IPS-11a (cell line): ENCODE measurements at regions not wholly inside any gene's neighbourhood (a gene's known extent, or its start where the extent isn't known, plus 50 kb on each side); places are given as distances from the start of the nearest gene placed in this dataset.

ENCODE experiments used
- H3K4me3 ChIP-seq: one replicate; pipeline ENCODE4 v1.5.1; 2013; ENCODE audit warnings: low read depth, low read length, control low read depth

DNA sequence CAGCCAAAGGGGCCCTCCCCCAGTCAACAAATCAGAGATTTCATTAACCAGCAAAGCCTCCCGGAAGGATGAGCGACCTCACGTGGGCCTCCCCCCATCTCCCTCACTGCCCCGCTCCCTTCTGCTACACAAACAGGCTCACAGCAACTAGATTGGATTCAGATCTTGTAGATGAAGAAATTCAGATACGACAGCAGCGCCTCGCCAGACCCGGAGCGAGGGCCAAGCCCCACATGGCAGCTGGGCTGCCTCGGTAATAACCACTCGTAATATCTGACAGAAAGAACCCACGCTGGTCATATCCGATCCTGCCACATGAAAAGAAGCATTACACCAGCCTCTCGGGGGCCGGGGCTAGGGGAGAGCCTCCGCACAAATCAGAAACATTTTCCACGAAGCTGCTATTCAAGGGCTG is 581.3 kb downstream of the BCOR start:
- H3K4me3 ChIP-seq, result no peak overlapping the region

DNA sequence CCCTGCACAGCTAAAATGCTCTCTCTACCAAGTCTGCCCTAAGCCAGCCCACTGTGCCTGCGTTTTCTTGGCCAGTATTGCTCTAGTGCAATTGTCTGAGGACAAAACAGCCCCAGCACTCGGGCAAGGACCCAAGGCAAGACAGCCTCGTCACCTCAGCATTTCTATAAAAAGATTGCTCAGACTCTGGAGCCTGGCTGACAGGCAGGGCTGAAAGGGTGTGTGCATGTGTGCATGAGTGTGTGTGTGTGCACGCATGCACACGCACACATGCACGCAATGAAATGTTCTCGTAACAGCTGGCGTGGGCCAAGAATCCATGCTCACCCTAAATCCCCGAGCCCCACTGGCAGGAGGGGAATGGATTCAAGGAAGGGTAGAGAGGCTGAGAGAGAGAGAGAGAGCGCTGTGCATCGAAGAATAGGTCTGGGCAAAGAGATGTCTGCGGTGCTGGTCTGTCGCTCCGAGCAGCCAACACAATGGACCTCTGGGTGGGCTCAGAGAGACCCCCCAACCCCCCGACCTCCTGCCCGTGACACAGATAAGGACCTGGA is 579.2 kb downstream of the BCOR start:
- H3K4me3 ChIP-seq, result no peak overlapping the region

DNA sequence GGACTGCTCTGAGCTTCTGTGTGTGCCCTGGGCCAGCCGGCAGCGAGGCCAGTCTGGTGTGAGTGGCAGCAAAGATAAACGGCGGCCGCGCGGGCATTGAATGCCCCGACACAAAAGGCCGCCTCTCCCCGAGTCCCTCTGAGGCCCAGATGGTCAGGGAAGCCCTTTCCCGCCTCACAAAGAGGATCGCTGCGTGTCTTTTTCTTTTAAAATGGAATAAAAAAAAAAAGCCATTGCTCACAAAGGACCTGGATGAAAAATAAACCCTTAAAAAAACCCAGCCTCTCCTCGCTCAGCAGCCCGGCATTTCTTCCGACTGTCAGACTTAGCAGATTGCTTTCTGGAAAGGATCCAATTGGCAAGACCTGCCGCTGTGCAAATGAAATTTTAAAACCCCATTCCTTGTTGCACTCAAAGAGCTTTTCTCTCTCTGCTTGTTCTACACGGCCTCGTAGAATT is 578.7 kb downstream of the BCOR start:
- H3K4me3 ChIP-seq, result no peak overlapping the region

DNA sequence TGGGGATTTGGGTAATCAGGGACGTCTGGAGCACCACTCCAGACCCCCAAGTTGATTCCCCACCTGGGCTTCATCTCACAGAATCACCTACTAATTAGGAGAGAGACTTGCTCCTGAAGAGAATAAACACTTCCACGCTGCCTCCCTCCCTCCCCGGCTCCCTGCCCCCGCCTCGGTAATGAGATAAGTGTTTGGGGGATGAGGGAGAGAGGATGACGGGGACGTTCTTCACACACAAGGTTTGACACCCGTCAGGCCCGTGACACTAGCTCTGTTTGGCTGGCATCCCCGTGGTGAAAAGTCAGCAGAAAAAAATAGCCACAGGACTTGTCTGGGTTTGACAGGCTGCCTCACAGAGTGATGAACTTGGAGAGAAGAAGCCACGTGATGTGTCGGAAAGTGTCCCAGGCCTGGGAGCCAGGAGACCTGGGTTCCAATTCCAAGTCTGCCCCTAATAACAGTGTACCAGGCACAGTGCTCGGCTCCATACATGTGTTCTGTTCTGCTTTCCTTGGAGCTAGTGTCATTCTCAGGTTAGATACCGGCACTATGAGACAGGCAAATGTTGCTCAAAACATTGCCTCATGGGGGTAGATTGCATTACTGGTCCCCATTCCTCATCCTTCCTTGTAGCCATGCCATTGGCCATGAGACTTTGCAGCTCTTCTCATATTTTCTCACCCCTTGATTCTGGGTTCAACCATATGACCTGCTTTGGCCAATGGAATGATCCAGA is 578.0 kb downstream of the BCOR start:
- H3K4me3 ChIP-seq, result no peak overlapping the region

DNA sequence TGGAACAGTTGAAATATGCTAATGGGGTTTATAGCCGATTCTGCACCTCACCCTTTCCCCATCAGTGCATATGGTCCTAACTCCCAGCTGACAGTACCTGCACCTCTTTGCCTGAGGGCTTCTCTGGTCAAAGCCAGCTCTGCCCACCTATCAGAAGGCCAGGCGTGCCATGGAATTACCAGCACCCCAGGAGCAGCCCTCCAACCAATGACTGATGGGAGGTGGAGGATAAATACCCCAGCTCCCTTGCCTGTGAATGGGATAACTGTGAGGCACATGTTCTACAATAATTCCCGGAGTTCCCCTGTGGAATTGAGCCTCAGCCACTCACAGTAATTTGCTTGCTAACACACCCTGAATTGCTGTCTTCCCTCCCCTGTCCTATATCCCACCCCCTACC is 572.0 kb downstream of the BCOR start:
- H3K4me3 ChIP-seq, result no peak overlapping the region

DNA sequence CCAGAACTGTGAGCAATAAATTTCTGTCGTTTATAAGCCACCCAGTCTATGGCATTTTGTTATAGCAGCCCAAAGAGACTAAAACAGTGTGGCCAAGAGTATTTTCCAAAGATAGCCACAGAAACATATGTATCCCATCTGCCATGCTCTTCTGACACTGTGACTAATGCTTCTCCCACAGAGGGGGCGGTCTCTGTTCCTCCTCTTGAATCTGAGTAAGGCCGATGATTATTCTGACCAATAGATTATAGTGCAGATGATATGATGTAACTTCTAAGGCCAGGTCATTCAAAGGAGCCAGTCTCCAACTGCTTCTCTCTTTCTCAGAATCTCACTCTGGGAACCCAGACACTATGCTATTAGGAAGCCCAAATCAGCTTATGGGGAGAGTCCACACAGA is 570.7 kb downstream of the BCOR start:
- no peak overlapping the region for H3K4me3 ChIP-seq

DNA sequence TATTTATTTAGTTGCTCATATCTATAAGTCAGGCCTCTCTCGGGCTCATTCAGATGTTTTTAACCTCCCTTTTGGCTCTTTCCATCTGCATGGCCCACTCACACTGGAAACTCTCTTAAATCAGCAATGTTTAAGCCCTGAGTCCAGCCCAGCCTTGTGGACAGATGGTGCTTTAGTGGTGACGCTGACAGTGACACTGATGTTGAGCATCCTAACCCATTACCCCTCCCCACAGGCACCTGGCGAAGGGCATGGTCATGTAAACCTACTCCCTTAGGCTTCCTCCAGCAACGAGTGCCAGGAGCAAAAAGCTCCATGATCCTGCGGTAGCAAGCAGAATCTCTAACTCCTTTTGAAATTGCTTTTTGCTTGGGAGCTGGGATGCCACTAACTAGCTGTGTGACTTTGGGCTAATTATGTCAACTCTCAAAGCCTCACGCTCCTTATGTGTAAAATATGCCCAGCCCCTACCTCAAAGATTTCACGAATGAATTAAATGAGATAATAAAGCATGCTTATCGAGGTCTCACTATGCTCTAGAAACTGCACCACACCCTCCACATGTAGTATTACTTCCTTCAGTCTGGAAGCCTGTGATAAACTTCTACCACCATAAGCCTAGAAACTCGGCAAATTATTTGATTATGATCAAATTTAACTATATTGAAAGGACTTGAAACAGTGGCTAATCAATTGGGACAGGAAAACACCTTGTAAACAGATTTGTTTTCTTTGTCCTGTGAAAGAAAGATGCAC is 569.4 kb downstream of the BCOR start:
- H3K4me3 ChIP-seq, result no peak overlapping the region

DNA sequence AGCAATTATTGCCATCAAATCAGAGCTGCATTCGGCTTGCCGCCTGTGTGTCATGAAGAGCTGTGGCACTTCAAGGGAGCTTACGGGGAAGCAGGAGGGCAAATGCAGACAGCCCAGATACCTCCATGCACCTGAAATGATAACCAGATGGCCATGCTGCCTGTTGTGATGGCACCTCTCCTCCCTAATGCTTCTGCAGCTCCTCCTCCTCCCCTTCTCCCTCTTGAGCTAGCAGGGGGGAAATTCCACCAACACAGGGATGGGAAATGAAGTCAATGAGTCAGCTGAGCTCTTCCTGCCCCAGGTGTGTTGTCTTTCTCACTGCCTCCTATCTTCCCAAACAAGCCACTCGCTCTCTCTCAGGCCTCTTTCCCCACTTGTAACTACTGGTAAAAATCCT is 565.0 kb downstream of the BCOR start:
- no peak overlapping the region for H3K4me3 ChIP-seq

DNA sequence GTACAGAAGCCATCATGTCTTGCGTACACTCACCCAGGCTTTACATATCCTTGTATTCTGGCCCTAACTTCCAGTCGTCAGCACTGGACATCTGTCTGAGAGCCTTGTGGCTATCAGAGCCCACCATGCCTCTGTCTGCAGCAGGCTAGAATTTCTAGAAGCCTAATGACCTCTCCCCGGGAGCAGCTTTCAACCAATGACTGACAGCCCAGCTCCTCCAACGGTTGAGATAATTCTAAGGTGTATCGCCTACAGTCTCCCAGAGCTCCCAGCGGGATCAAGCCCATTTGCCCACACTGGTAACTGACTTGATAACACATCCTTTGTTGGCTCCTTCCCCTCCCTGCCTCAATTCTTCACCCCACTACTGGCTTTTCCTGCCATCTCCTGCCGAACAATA is 562.8 kb downstream of the BCOR start:
- no peak overlapping the region for H3K4me3 ChIP-seq

DNA sequence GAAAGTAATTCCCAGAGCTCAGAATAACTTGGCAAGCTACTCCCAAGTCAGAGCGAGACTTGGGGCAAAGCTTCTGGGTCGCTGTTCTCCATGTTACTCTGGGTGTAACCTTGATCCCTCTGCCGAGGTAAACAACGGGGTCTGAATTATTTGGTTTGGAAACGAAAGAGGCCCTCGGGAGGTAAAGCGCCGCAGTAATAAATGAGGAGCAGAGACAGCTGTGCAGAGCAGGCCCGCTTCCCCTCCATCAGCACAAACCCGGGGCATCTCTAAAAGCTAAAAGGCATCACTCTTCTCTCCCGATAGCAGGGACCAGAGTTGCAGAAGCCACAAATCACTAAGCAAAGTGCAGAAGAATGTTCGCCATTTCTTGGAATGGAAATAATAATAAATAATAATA is 561.5 kb downstream of the BCOR start:
- H3K4me3 ChIP-seq, result no peak overlapping the region

DNA sequence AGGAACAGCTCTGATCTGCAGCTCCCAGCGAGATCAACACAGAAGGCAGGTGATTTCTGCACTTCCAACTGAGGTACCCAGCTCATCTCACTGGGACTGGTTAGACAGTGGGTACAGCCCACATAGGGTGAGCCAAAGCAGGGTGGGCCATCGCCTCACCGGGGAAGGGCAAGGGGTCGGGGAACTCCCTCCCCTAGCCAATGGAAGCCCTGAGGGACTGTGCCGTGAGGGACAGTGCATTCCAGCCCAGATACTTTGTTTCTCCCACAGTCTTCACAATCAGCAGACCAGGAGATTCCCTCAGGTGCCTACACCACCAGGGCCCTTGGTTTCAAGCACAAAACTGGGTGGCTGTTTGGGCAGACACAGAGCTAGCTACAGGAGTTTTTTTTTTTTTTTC is 555.9 kb downstream of the BCOR start:
- no peak overlapping the region for H3K4me3 ChIP-seq

DNA sequence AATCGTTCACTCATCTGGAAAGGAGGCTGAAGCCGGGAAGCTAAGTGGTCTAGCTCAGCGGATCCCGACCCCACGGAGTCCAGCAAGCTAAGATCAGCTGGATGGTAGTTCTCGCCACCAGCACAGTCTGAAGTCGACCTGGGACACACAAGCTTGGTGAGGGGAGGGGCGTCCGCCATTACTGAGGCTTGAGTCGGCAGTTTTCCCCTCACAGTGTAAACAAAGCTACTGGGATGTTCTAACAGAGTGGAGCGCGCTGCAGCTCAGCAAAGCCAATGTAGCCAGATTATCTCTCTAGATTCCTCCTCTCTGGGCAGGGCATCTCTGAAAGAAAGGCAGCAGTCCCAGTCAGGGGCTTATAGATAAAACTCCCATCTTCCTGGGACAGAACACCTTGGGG is 555.4 kb downstream of the BCOR start:
- H3K4me3 ChIP-seq, result no peak overlapping the region

DNA sequence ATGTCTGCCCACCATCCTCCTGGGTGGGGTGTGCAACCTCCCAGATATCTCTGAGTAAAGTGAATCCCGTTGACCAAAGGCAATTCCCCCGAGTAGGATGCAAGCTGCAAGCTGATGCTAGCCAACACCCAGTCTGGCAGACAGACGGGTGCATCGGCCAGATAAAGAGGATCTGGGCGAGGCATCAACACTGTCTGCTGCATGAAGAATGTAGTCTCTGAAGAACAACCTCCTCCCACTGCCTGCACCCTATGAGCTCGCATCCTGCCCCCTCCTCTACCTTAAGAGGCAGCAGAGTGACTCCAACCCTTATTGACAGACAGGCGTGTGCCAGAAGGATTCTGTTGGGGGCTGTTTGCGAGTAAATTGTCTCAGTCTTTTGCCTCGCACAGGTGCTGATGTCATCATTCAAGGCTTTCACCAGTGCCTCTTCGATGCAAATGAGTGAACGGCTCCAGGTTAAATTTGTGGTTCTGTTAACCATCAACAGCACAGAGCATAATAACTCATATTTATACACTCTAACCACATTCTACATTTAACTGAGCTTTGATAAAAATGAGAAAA is 546.9 kb downstream of the BCOR start:
- no peak overlapping the region for H3K4me3 ChIP-seq

DNA sequence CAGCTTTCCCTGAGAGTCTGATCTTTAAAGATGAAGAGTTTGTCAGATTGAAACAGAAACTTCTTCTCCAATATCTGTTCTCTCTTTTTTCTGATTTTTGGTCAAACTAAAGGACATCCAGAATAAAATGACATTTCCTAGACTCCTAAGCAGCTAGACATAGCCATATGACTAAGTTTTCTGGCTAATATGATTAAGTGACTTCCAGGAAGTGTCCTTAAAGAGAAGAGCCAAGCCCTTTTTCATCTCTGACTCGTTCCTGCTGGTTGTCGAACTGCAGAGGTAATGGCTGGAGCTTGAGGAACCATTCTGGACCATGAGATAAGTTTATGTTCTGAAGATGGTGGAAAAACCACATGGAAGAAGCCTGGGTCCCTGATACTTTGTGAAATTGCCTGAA is 546.0 kb downstream of the BCOR start:
- no peak overlapping the region for H3K4me3 ChIP-seq

DNA sequence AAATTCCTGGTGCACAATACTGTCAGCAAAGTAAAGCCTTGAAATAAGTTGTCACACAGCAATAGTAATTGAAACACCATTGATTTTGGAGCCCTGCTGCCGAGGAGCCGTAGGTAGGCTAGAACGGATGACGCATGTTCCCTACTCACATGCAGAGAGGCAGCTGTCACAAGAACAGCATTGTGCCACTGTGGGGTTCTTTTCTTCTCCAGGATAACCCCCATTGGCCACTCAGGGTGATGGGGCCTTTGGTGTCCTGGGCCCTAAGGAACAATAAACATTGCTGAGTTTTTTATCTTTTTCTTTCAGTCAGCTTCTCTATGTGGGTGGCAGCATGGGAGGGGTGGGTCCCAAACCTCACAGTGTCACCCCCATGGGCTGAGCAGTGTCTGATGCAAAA is 542.3 kb downstream of the BCOR start:
- no peak overlapping the region for H3K4me3 ChIP-seq

DNA sequence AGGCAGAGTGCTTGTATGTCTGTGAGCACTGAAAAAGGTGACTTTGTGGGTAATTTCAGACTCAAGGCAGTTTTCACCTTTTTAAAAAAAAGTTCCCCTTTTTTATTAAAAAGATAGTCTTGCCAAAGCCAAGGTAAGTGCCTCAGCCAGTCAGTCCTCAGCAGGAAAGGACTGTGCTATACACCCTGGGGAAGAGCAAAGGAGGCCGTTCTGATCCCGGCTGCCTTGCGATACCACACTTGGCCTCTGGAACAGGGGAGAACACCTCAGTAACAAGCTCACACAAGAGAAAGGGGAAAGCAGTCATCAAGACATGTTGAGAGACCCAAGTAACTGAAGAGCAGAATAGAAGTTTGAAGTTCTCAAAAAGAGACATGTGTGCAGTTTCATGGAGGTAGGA is 541.7 kb downstream of the BCOR start:
- no peak overlapping the region for H3K4me3 ChIP-seq

DNA sequence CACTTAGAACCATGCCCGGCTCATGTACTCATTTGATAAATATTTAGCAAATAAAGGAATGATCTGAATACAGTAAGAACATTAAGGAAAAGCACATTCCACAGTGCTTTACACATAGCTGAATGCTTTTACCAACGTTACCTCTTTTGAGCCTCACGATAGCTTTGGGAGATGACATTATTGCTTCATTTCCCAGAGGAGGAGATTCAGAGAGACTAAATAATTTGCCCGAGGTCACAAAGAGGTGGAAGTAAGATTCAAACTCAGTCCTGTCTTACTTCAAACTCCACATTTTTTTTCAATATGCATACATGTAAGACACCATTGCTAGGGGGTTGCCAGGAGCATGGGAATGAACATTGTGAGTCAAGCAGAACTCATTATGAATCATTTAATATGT is 538.5 kb downstream of the BCOR start:
- no peak overlapping the region for H3K4me3 ChIP-seq

DNA sequence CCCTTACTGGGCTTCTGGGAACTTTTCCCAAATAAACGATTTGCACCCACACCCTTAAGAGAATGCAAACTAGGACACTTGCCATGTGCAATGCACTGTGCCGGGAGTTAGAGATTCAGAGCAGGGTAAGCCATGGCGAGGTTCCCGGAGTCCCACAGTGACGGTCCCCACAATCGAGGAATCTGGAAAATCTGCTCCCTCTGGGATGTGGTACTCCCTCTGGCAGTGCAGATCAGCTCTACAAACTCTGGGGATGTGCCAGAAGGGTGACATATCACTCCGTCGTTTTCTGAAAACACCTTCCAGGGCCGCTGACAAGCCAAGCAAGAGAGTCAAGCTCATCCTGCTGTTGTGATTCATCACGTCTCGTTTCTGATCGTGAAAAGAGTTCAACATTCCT is 537.5 kb downstream of the BCOR start:
- H3K4me3 ChIP-seq, result no peak overlapping the region

DNA sequence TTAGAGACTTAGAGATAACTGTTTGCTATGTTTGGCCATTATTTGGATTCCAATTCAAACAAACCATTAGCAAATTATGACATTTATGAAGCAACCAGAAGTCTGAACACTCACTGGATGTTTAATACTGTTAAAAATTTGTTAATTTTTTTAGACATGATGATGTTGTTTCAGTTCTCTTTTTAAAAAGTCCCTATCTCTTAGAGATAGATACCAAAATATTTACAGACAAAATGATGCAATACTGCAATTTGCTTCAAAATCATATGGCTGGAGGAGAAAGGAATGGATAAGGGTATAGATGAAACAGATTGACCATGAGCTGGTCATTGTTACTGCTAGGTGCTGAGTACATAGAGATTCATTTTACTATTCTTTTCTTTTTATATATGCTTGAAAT is 534.6 kb downstream of the BCOR start:
- H3K4me3 ChIP-seq, result no peak overlapping the region

DNA sequence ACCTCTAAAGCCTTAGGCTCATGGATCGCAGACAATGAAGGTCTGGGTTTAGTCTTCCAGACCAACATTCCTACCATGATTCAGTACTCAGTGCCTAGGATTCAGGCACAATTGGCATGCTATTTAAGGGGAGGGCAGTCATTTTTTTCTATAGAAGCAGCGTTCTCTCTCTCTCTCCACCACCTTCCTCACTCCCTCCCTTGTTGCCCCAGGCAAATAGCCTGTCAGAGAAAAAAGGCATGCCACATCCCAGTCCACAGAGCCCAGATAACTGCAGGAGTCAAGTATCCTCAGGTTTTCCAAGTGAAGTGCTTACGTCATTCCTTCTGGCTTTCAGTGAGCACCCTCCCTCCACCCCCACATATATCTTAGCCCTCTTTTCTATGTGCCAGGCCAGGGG is 533.0 kb downstream of the BCOR start:
- H3K4me3 ChIP-seq, result no peak overlapping the region

DNA sequence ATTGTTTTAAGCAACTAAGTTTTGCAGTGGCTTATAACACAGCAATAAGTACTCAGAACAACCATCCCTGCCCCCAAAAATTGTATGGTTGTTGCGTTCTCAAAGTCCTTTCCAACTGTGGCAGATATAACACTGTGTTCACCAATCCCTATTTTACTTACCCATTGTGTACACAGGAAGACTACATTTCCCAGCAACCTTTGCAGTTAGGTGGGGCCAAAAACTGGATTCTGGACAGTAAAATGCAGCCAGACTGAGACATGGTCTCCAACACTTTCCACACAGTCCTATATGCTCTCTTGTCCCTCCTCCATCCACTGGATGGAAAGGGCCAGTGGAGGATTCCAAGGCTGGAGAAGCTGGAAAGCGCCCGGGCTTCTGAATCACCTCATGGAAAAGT is 523.6 kb downstream of the BCOR start:
- H3K4me3 ChIP-seq, result no peak overlapping the region
